ENCODE measurements at regions not wholly inside any gene's neighbourhood (a gene's known extent, or its start where the extent isn't known, plus 50 kb on each side); places are given as distances from the start of the nearest gene placed in this dataset.
"Not testable (repeated sequence)": the region's sequence is repeated elsewhere in the genome, so short reads cannot be mapped to it uniquely, and the experiment has no call there.

GRCh38 chr13:65168026-65168425 lies 2062.1 kb downstream of the PCDH9 start:
- no peak for DNase-seq (ENCODE audit: low read depth, low spot score)

DNA sequence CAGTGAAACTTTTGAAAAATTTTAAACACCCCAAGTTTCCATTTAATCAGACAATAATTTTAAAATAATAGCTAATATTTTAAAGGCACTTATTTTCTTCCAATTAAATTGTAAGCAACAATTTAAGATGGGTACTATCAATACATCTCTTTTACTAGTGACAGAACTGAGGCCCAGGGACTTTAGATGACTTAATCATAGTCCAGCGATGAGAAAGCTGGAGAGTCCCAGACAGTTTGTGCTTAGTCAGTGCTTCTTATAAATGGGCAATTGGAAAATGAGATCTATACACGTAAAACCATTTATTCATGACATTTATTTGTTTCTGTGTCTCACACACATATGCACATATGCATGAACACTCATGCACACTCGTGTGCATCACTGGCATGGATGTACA lies 2063.5 kb downstream of the PCDH9 start:
- DNase-seq (ENCODE audit: low read depth, low spot score), result no peak

GRCh38 chr13:65159803-65160202 lies 2070.3 kb downstream of the PCDH9 start:
- no peak for DNase-seq (ENCODE audit: low read depth, low spot score)

DNA sequence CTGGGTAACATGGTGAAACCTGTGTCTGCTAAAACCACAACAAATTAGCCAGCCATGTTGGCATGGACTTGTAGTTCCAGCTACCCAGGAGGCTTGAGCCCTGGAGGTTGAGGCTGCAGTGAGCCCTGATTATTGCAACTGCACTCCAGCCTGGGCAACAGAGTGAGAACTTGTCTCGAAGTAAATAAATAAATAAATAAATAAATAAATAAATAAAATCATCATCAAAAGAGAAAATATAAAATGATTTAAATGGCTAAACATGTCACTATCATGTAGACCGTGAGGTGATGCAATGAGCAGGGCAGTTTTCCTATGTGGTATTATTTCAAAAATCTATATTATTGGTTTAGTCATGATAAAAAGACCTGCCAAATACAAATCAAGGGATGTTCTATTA lies 2074.3 kb downstream of the PCDH9 start:
- no peak for DNase-seq (ENCODE audit: low read depth, low spot score)

DNA sequence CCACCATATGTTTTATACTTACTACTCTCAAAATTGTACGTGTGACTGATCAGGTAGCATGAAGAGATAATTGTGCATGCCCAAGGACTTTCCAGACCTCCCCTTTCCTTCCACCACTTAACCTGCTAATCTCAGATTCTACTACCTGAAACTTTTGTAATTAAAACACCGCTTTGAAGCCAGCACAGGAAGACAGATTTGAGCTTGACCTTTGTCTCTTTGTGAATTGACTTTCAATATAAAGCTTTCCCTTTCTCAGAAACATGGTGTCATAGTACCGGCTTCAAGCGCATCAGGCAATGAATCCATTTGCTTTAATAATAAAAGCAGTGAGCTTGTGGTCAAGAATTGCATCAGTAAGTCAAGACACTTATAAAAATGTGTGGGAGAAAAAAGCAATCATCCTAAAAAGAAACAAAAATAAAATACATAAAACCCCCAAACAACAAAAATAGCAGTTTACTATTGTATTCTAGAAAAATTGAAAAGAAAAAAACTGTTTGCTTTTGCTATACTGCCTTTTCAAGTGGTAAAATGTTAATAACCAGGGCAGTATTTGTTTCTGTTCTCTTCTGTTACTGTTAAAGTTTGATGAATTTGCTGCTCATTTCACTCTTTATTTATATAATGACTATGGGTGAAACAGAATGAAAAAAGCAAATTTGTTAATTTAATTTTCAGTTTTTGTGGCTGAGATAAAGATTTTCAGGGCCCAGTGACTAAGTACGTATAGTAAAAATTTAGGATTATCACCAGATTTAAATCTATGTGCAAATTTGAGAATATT lies 2075.3 kb downstream of the PCDH9 start:
- no peak for DNase-seq (ENCODE audit: low read depth, low spot score)

DNA sequence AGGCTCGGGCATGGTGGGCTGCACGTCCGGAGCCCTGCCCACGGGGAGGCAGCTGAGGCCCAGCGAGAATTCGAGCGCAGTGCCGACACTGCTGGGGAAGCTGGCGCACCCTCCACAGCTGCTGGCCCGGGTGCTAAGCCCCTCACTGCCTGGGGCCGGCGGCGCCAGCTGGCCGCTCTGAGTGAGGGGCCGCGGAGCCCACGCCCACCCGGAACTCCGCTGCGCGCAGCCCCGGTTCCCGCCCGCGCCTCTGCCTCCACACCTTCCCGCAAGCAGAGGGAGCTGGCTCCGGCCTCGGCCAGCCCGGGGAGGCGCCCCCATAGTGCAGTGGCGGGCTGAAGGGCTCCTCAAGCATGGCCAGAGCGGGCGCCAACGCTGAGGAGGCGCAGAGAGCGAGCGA lies 2080.4 kb downstream of the PCDH9 start:
- no peak for DNase-seq (ENCODE audit: low read depth, low spot score)

DNA sequence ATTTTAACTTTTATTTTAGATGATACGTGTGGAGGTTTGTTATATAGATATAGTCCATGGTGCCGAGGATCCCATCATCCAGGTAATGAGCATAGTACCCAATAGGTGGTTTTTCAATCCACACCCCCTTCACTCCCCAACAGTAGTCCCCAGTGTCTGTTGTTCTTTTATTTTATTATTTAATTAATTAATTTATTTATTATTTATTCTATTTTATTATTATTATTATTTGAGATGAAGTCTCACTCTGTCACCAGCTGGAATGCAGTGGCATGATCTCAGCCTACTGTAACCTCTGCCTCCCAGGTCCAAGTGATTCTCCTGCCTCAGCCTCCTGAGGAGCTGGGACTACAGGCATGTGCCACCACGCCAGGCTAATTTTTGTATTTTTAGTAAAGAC lies 2086.2 kb downstream of the PCDH9 start:
- no peak for DNase-seq (ENCODE audit: low read depth, low spot score)

DNA sequence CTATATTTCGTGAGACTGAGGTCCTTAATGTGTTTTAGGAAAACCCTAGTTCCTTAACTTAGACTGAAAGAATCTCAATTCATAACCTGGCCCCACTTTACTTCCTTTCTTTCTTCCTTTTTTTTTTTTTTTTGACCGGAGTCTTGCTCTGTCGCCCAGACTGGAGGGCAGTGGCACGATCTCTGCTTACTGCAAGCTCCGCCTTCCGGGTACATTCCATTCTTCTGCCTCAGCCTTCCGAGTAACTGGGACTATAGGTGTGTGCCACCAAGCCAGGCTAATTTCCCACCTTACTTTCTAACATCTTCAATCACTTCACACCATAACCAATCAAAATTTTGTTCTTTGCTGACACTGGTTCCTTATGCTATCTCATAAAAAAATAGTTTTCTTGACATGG lies 2097.0 kb downstream of the PCDH9 start:
- no peak for DNase-seq (ENCODE audit: low read depth, low spot score)

DNA sequence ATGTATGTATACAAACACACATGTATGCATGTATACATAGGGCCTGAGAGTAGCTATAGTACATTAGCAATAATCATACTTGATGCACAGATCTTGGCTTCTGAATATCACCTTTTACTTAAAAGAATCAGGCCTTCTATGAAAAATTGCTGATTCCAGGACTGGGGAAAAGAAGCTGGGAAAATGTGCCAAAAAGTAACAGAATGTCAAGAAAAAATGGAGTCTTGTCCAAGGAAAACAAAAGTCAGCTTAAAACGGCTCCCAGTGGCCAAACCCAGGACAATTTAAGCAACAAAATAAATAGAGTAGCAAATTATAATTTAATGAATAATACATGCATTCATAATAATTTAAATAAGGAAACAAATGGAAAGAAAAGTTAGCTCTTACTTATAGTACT lies 2104.9 kb downstream of the PCDH9 start:
- no peak for DNase-seq (ENCODE audit: low read depth, low spot score)

- no peak for DNase-seq (ENCODE audit: low read depth, low spot score)
Observed at GRCh38 chr13:65112531-65112941, 2117.6 kb downstream of the PCDH9 start.

DNA sequence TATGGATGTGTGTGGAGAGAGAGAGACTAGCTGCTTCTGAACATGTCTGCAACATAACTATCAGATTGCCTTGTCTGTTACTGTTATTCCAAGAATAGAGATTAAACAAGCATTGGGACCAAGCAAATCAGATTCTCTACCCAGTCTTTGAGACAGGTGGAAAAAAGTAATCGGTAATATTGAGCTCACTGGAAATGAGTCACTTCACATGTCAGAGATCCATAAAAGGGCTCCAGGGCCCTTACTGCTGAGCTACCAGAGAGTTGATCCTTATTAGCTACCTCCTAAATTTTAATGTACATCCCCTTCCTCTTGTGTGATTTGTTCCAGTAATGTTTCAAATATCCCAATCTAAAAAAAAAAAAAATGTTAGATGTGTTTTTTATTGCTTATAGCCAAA lies 2118.0 kb downstream of the PCDH9 start:
- DNase-seq (ENCODE audit: low read depth, low spot score), result no peak

DNA sequence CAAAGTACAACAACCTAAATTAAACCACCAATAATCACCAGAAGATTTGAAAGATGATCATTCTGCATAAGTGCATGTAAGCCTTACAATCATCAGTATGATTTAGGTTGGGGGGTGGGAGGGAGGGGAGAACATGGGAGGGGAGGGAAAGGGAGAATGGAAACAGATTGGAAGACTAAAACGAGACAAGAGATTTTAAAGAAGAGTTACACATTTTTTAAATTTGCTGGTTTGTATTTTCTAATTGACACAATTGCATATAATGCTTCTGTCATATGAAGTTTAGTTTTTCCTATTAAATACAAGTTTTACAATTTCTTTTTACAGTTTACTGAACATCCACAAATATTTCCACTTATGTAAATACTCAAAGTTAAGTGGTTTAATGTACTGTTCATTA lies 2118.9 kb downstream of the PCDH9 start:
- DNase-seq (ENCODE audit: low read depth, low spot score), result no peak

- not testable (repeated sequence) for DNase-seq (ENCODE audit: low read depth, low spot score)
Observed at GRCh38 chr13:65104436-65104835, 2125.7 kb downstream of the PCDH9 start.

- no peak for DNase-seq (ENCODE audit: low read depth, low spot score)
Observed at GRCh38 chr13:65103351-65103750, 2126.8 kb downstream of the PCDH9 start.

- no peak for DNase-seq (ENCODE audit: low read depth, low spot score)
Observed at GRCh38 chr13:65095161-65096082, 2134.7 kb downstream of the PCDH9 start.

DNA sequence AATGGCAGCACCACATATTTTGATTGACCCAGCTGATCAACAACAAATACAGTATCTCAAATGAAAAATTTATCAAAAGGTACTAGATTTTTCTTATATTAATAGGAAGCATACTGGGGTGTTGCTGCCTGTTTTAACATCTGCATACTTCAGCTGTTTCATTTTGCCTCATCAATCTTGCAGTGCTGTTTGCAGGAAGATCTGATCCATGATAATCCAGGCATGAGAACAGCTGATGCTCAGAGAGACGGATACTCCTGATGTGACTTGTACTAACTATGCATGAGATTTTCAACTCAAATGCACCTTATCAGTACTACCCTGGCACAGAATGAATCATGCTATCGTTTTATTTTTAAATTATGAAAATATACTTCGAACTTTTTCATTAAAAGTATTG lies 2136.8 kb downstream of the PCDH9 start:
- DNase-seq (ENCODE audit: low read depth, low spot score), result no peak

DNA sequence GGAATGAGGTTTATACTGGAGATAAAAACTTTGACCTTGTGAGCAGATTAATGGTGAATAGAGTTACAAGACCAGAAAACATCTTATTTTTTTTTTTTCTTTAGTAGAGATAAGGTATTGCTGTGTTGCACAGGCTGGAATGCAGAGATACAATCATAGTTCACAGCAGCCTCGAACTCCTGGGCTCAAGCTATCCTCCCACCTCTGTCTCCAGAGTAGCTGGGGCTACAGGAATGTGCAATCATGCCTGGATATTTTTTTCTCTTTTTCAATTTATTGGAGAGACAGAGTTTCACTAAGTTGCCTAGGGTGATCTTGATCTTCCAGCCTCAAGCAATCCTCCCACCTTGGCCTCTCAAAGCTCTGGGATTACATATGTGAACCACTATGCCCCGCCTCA lies 2139.1 kb downstream of the PCDH9 start:
- DNase-seq (ENCODE audit: low read depth, low spot score), result no peak

DNA sequence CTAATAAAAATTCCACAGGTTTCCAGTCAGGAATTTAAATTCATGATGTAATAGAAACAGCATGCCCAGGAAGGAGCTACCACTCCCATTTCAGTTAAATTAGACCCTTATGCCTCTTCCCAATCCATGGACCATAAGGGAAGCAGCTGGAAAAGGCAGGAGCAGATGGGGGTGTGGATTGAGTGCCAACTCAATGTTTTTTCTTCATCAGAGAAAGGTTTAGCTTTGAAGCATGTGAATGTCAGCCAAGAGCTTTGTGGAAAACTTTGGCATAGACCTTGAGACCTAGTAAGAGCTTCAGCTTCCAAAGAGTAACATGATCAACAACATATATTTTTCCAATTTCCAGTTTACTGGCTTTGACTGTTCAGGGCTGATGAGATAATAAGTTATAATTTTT lies 2139.9 kb downstream of the PCDH9 start:
- no peak for DNase-seq (ENCODE audit: low read depth, low spot score)

- DNase-seq (ENCODE audit: low read depth, low spot score), result no peak
Observed at GRCh38 chr13:65088906-65089305, 2141.2 kb downstream of the PCDH9 start.

- no peak for DNase-seq (ENCODE audit: low read depth, low spot score)
Observed at GRCh38 chr13:65085977-65086376, 2144.2 kb downstream of the PCDH9 start.

DNA sequence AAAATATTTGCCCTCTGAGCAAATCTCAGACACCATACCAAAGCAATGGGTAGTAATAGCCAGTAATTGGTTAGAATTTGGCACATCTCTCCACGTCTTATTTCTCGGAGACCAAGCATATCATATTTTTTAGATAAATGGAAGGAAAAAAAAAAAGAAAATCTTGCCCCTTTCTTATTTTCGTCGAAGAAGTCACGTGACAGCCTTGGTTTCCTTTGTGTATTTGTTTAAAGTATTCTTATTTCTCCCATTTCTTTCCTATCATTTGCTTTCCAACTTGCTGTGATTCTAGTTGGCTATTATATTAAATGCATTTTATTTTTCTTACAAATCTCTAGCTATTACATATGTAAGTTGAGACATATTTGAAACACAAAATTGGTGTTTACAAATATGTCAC lies 2155.9 kb downstream of the PCDH9 start:
- DNase-seq (ENCODE audit: low read depth, low spot score), result no peak

GRCh38 chr13:65064967-65065366 lies 2165.2 kb downstream of the PCDH9 start:
- DNase-seq (ENCODE audit: low read depth, low spot score), result no peak

GRCh38 chr13:65063753-65064152 lies 2166.4 kb downstream of the PCDH9 start:
- no peak for DNase-seq (ENCODE audit: low read depth, low spot score)
